C4-2B (cell line): ENCODE measurements at regions not wholly inside any gene's neighbourhood (a gene's known extent, or its start where the extent isn't known, plus 50 kb on each side); places are given as distances from the start of the nearest gene placed in this dataset.

Experiments used
- ZFX ChIP-seq: fragments of 450-650 bp; IDR thresholded peaks from 2 replicates; pipeline ENCODE4 v1.6.1; 2017
- TF ChIP-seq, protein P1 (sequence below): fragments of 450-650 bp; conservative IDR thresholded peaks from 2 replicates; pipeline ENCODE4 v1.5.1; 2017; ENCODE audit warnings: mild to moderate bottlenecking

DNA sequence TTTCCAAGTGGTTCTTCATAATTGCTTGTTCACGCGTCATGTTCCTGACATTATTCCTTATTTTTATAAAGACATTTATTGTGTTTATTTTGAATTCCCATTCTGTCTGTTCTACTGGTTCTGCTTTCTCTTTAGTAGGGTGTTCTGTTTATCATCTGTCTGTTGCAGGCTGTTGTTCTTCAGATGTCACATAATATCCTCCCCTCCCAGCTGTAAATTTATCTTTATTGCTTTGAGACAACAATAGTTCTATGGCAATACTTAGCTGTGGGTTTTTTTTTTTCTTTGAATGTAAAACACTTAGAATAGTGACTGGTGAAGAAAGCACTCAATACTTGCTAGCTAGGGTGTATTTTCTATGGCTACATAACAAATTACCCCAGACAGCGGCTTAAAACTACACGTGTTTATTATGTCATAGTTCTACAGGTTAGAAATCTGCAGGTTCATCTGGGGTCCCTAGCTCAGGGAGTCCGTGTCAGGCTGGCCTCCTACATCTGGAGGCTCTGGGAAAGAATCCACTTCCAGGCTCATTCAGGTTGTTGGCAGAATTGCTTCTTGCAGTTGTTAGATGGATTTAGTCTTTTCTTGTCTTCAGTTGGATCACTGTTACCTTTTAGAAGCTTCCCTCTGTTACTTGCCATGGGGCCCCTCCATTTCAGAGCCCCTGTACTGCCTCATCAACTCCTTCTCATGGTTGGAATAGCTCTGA is 63.4 kb upstream of the ENPEP start:
- TF ChIP-seq, protein P1, sequence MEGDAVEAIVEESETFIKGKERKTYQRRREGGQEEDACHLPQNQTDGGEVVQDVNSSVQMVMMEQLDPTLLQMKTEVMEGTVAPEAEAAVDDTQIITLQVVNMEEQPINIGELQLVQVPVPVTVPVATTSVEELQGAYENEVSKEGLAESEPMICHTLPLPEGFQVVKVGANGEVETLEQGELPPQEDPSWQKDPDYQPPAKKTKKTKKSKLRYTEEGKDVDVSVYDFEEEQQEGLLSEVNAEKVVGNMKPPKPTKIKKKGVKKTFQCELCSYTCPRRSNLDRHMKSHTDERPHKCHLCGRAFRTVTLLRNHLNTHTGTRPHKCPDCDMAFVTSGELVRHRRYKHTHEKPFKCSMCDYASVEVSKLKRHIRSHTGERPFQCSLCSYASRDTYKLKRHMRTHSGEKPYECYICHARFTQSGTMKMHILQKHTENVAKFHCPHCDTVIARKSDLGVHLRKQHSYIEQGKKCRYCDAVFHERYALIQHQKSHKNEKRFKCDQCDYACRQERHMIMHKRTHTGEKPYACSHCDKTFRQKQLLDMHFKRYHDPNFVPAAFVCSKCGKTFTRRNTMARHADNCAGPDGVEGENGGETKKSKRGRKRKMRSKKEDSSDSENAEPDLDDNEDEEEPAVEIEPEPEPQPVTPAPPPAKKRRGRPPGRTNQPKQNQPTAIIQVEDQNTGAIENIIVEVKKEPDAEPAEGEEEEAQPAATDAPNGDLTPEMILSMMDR, result no peak
- TF ChIP-seq ZFX, result no peak
